NAMALWA (cell line): ENCODE measurements at regions not wholly inside any gene's neighbourhood (a gene's known extent, or its start where the extent isn't known, plus 50 kb on each side); places are given as distances from the start of the nearest gene placed in this dataset.
"Not testable (repeated sequence)": the region's sequence is repeated elsewhere in the genome, so short reads cannot be mapped to it uniquely, and the experiment has no call there.

ENCODE experiments used
- DNase-seq: peaks from one replicate; pipeline ENCODE4 v3.0.0-alpha.2; 2015; ENCODE audit warnings: low spot score

- DNase-seq, result no peak
Measured at GRCh38 chr6:139539852-139540251, 165.4 kb upstream of the CITED2 start.

- no peak for DNase-seq
Measured at GRCh38 chr6:139538366-139538765, 163.9 kb upstream of the CITED2 start.

- DNase-seq, result no peak
Measured at GRCh38 chr6:139536751-139537617, 162.5 kb upstream of the CITED2 start.

GRCh38 chr6:139534472-139535115 is 160.1 kb upstream of the CITED2 start:
- no peak for DNase-seq

GRCh38 chr6:139533573-139534471 is 159.4 kb upstream of the CITED2 start:
- DNase-seq, result no peak

GRCh38 chr6:139533171-139533570 is 158.7 kb upstream of the CITED2 start:
- no peak for DNase-seq

- DNase-seq, result no peak
Measured at GRCh38 chr6:139531148-139532115, 157.0 kb upstream of the CITED2 start.

- no peak for DNase-seq
Measured at GRCh38 chr6:139530561-139530960, 156.1 kb upstream of the CITED2 start.

GRCh38 chr6:139529420-139529819 is 155.0 kb upstream of the CITED2 start:
- DNase-seq, result no peak

GRCh38 chr6:139528471-139528870 is 154.0 kb upstream of the CITED2 start:
- no peak for DNase-seq

- DNase-seq, result no peak
Measured at GRCh38 chr6:139525415-139525814, 151.0 kb upstream of the CITED2 start.

- DNase-seq, result no peak
Measured at GRCh38 chr6:139523986-139524385, 149.5 kb upstream of the CITED2 start.

- DNase-seq, result no peak
Measured at GRCh38 chr6:139522511-139523220, 148.2 kb upstream of the CITED2 start.

- no peak for DNase-seq
Measured at GRCh38 chr6:139521338-139521737, 146.9 kb upstream of the CITED2 start.

GRCh38 chr6:139520321-139520768 is 145.9 kb upstream of the CITED2 start:
- no peak for DNase-seq

- DNase-seq, result no peak
Measured at GRCh38 chr6:139519571-139520031, 145.2 kb upstream of the CITED2 start.

- DNase-seq, result no peak
Measured at GRCh38 chr6:139519097-139519496, 144.6 kb upstream of the CITED2 start.

- no peak for DNase-seq
Measured at GRCh38 chr6:139518556-139519091, 144.2 kb upstream of the CITED2 start.

GRCh38 chr6:139517998-139518555 is 143.6 kb upstream of the CITED2 start:
- DNase-seq, result not testable (repeated sequence)

- no peak for DNase-seq
Measured at GRCh38 chr6:139515511-139515910, 141.1 kb upstream of the CITED2 start.
